OCI-LY3 (cell line): ENCODE measurements at regions not wholly inside any gene's neighbourhood (a gene's known extent, or its start where the extent isn't known, plus 50 kb on each side); places are given as distances from the start of the nearest gene placed in this dataset.
A peak's percentile ranks its signal among the peaks of the same experiment; 100 is the strongest.
"Not testable (repeated sequence)": the region's sequence is repeated elsewhere in the genome, so short reads cannot be mapped to it uniquely, and the experiment has no call there.

Experiments
- H2AFZ ChIP-seq: fragments of 200-600, 300-600 bp; shearing (Covaris generic); 2 replicates; pipeline ENCODE4 v1.6.0; 2014; ENCODE audit warnings: antibody characterized with exemption, low read depth, low read length
- H3K27ac ChIP-seq: fragments of 200-600, 300-600 bp; sonication (generic); 2 replicates; pipeline ENCODE4 v1.5.1; 2014; ENCODE audit warnings: mild to moderate bottlenecking, low read length, moderate library complexity, mixed read lengths
- H3K27me3 ChIP-seq: fragments of 200-600, 300-600 bp; sonication (generic); 2 replicates; pipeline ENCODE4 v1.6.1; 2014; ENCODE audit warnings: low read depth, low read length, mixed read lengths
- H3K36me3 ChIP-seq: fragments of 200-600, 300-600 bp; sonication (generic); replicated peaks from 2 replicates; pipeline ENCODE3; 2014; ENCODE audit warnings: low read depth, low read length, mixed read lengths
- H3K4me1 ChIP-seq: fragments of 300-600, 200-600 bp; sonication (generic); 2 replicates; pipeline ENCODE4 v1.6.1; 2014; ENCODE audit warnings: low read length, mixed read lengths
- H3K4me2 ChIP-seq: fragments of 200-600, 300-600 bp; sonication (generic); 2 replicates; pipeline ENCODE4 v1.6.1; 2014; ENCODE audit warnings: low read length, mixed read lengths
- H3K4me3 ChIP-seq: fragments of 300-600, 200-600 bp; sonication (generic); 2 replicates; pipeline ENCODE4 v1.5.1; 2014; ENCODE audit warnings: antibody characterized with exemption, mild to moderate bottlenecking, low read length, moderate library complexity
- H3K79me2 ChIP-seq: fragments of 300-600, 200-600 bp; shearing (Covaris generic); 2 replicates; pipeline ENCODE4 v1.6.1; 2014; ENCODE audit warnings: mild to moderate bottlenecking, low read length, mixed read lengths
- H3K9ac ChIP-seq: fragments of 300-600, 200-600 bp; shearing (Covaris generic); 2 replicates; pipeline ENCODE4 v1.6.0; 2014; ENCODE audit warnings: mild to moderate bottlenecking, low read length, moderate library complexity
- H3K9me3 ChIP-seq: fragments of 200-600, 300-600 bp; shearing (Covaris generic); 2 replicates; pipeline ENCODE4 v1.6.1; 2014; ENCODE audit warnings: low read length, mixed read lengths; ENCODE audit not compliant: insufficient read depth
- H4K20me1 ChIP-seq: fragments of 200-600, 300-600 bp; sonication (generic); 2 replicates; pipeline ENCODE4 v1.6.1; 2016; ENCODE audit warnings: low read length, mixed read lengths; ENCODE audit not compliant: insufficient read depth
- CTCF ChIP-seq: fragments of 200-600, 300-600 bp; sonication (generic); IDR thresholded peaks from 2 replicates; pipeline ENCODE4 v1.5.1; 2014; ENCODE audit warnings: antibody characterized with exemption, low read length, low read depth
- EZH2phosphoT487 ChIP-seq: fragments of 200-600 bp; shearing (Covaris generic); IDR thresholded peaks from 2 replicates; pipeline ENCODE4 v1.6.1; 2018; ENCODE audit warnings: antibody characterized with exemption, mixed run types, low read depth

GRCh38 chr7:142636751-142637150 is 112.5 kb upstream of the PRSS1 start:
- Histone ChIP-seq H3K27ac (no peak overlapping the region), H3K4me1 (peaks cover 20% of the 10 kb centered on the region), H3K4me3 (peak overlapping the region; percentile 55), H3K79me2 (no peaks in the 10 kb centered on the region), H3K9me3 (no peaks in the 10 kb centered on the region), H4K20me1 (no peaks in the 10 kb centered on the region), H3K36me3 (no peaks in the 10 kb centered on the region), H3K9ac (peak overlapping the region; percentile 18; the same call in 1 of the 2 replicates), H3K4me2 (peak overlapping the region; percentile 65), H2AFZ (peak overlapping the region; percentile 72), H3K27me3 (peaks cover 6% of the 10 kb centered on the region)
- TF ChIP-seq CTCF (no peak), EZH2phosphoT487 (no peak)

GRCh38 chr7:142636107-142636506 is 113.2 kb upstream of the PRSS1 start:
- H3K9ac ChIP-seq, H3K36me3 ChIP-seq, H3K79me2 ChIP-seq, H3K4me3 ChIP-seq, H3K9me3 ChIP-seq, H3K4me2 ChIP-seq, H2AFZ ChIP-seq, H4K20me1 ChIP-seq, H3K27ac ChIP-seq: not testable (repeated sequence)
- Histone ChIP-seq H3K4me1 (peaks cover 13% of the 10 kb centered on the region), H3K27me3 (peaks cover 13% of the 10 kb centered on the region)

- H3K27me3 ChIP-seq, result peaks cover 33% of the 10 kb centered on the region
- H3K9ac ChIP-seq, result no peak overlapping the region
- H3K9me3 ChIP-seq, result no peaks in the 10 kb centered on the region
- H3K4me3 ChIP-seq, result peak overlapping the region; percentile 31; the same call in 1 of the 2 replicates
- no peaks in the 10 kb centered on the region for H3K36me3 ChIP-seq
- TF ChIP-seq EZH2phosphoT487, result no peak
- TF ChIP-seq CTCF, result peak; percentile 79
- no peak overlapping the region for H3K27ac ChIP-seq
- H2AFZ ChIP-seq, result no peak overlapping the region
- H3K4me1 ChIP-seq, result peaks cover 9% of the 10 kb centered on the region; the same call in 1 of the 2 replicates
- no peaks in the 10 kb centered on the region for H4K20me1 ChIP-seq
- peak overlapping the region; percentile 52 for H3K4me2 ChIP-seq
- no peaks in the 10 kb centered on the region for H3K79me2 ChIP-seq
Measured at GRCh38 chr7:142632271-142633134, 116.8 kb upstream of the PRSS1 start.

- H3K4me1 ChIP-seq, result peaks cover 3% of the 10 kb centered on the region; the same call in 1 of the 2 replicates
- H3K9ac ChIP-seq, result no peak overlapping the region
- H3K79me2 ChIP-seq, result no peaks in the 10 kb centered on the region
- H3K27me3 ChIP-seq, result peaks cover 37% of the 10 kb centered on the region
- H2AFZ ChIP-seq, result no peak overlapping the region
- no peaks in the 10 kb centered on the region for H3K9me3 ChIP-seq
- no peak overlapping the region for H3K4me2 ChIP-seq
- H3K27ac ChIP-seq, result no peak overlapping the region
- H3K36me3 ChIP-seq, result no peaks in the 10 kb centered on the region
- H3K4me3 ChIP-seq, result no peak overlapping the region
- H4K20me1 ChIP-seq, result no peaks in the 10 kb centered on the region
- no peak for TF ChIP-seq CTCF
- no peak for TF ChIP-seq EZH2phosphoT487
Measured at GRCh38 chr7:142629588-142630260, 119.5 kb upstream of the PRSS1 start.
